Endodermal cell (in vitro differentiated cells): ENCODE measurements at regions not wholly inside any gene's neighbourhood (a gene's known extent, or its start where the extent isn't known, plus 50 kb on each side); places are given as distances from the start of the nearest gene placed in this dataset.

Source experiments
- DNase-seq: peaks from one replicate; pipeline ENCODE4 v3.0.0-alpha.2; 2017
- H3K27ac ChIP-seq: 2 replicates; pipeline ENCODE4 v1.5.1; 2013; ENCODE audit warnings: mild to moderate bottlenecking, low read depth, low read length, moderate library complexity
- H3K27me3 ChIP-seq: 2 replicates; pipeline ENCODE4 v1.6.1; 2013; ENCODE audit warnings: mild to moderate bottlenecking, low read length, moderate library complexity; ENCODE audit not compliant: insufficient read depth, control insufficient read depth, poor library complexity, severe bottlenecking
- H3K36me3 ChIP-seq: 2 replicates; pipeline ENCODE4 v1.7.0; 2013; ENCODE audit warnings: mild to moderate bottlenecking, low read length, moderate library complexity; ENCODE audit not compliant: control insufficient read depth, insufficient read depth
- H3K4me1 ChIP-seq: one replicate; pipeline ENCODE4 v1.7.0; 2013; ENCODE audit warnings: low read length; ENCODE audit not compliant: control insufficient read depth, insufficient read depth
- H3K4me3 ChIP-seq: 2 replicates; pipeline ENCODE4 v1.5.1; 2013; ENCODE audit warnings: mild to moderate bottlenecking, low read length, moderate library complexity
- H3K9ac ChIP-seq: 2 replicates; pipeline ENCODE4 v1.6.1; 2013; ENCODE audit warnings: mild to moderate bottlenecking, low read length, moderate library complexity; ENCODE audit not compliant: poor library complexity, severe bottlenecking; ENCODE audit errors: extremely low read depth
- H3K9me3 ChIP-seq: 2 replicates; pipeline ENCODE4 v1.6.1; 2013; ENCODE audit warnings: mild to moderate bottlenecking, low read length, moderate library complexity; ENCODE audit not compliant: control insufficient read depth
- H3K27ac Mint-ChIP-seq: 2 replicates; pipeline ENCODE4 v1.8.0; 2020; ENCODE audit warnings: mixed read lengths
- H3K27me3 Mint-ChIP-seq: 2 replicates; pipeline ENCODE4 v1.8.0; 2021; ENCODE audit warnings: mild to moderate bottlenecking, mixed read lengths; ENCODE audit not compliant: insufficient read depth
- H3K36me3 Mint-ChIP-seq: 2 replicates; pipeline ENCODE4 v1.8.0; 2020; ENCODE audit warnings: low read depth, mixed read lengths
- H3K4me1 Mint-ChIP-seq: 2 replicates; pipeline ENCODE4 v1.8.0; 2020; ENCODE audit warnings: mixed read lengths
- H3K4me3 Mint-ChIP-seq: 2 replicates; pipeline ENCODE4 v1.8.0; 2020; ENCODE audit warnings: mild to moderate bottlenecking, moderate library complexity, mixed read lengths
- H3K9me3 Mint-ChIP-seq: 2 replicates; pipeline ENCODE4 v1.8.0; 2020; ENCODE audit warnings: mild to moderate bottlenecking, mixed read lengths
- WGBS, 2 experiments: methylation state at CpG; one replicate each; pipeline versions ENCODE4 v1.1.5 to v1.1.7; 2013; ENCODE audit warnings: missing lambda C conversion rate in 2 of 2, mixed read lengths in 1 of 2; ENCODE audit not compliant: insufficient coverage in 1 of 2, insufficient read length in 1 of 2; 5-methylcytosine and 5-hydroxymethylcytosine counted together
- TF ChIP-seq, protein P1 (sequence below): fragments of 200-600 bp; sonication (generic); conservative IDR thresholded peaks from 2 replicates; pipeline ENCODE4 v1.5.0; 2021; ENCODE audit warnings: antibody characterized with exemption, mild to moderate bottlenecking

GRCh38 chr5:16326137-16326536, 139.5 kb downstream of the ZNF622 start:
- Mint-ChIP-seq H3K27ac (peak overlapping the region; percentile 26), H3K27me3 (no peaks in the 10 kb centered on the region), H3K36me3 (no peaks in the 10 kb centered on the region), H3K4me3 (no peak overlapping the region), H3K4me1 (peaks cover 24% of the 10 kb centered on the region), H3K9me3 (no peaks in the 10 kb centered on the region)
- WGBS, 2 experiments: 82 to 87% methylated on average over 4 to 7 of the region's 7 CpGs
- Histone ChIP-seq H3K27me3 (no peaks in the 10 kb centered on the region), H3K9ac (no peak overlapping the region), H3K36me3 (no peaks in the 10 kb centered on the region), H3K4me3 (no peak overlapping the region), H3K4me1 (peaks cover 11% of the 10 kb centered on the region), H3K27ac (no peak overlapping the region), H3K9me3 (no peaks in the 10 kb centered on the region)
- no peak for DNase-seq
- TF ChIP-seq, protein P1, sequence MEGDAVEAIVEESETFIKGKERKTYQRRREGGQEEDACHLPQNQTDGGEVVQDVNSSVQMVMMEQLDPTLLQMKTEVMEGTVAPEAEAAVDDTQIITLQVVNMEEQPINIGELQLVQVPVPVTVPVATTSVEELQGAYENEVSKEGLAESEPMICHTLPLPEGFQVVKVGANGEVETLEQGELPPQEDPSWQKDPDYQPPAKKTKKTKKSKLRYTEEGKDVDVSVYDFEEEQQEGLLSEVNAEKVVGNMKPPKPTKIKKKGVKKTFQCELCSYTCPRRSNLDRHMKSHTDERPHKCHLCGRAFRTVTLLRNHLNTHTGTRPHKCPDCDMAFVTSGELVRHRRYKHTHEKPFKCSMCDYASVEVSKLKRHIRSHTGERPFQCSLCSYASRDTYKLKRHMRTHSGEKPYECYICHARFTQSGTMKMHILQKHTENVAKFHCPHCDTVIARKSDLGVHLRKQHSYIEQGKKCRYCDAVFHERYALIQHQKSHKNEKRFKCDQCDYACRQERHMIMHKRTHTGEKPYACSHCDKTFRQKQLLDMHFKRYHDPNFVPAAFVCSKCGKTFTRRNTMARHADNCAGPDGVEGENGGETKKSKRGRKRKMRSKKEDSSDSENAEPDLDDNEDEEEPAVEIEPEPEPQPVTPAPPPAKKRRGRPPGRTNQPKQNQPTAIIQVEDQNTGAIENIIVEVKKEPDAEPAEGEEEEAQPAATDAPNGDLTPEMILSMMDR: no peak

GRCh38 chr5:16321284-16321683, 141.7 kb upstream of the MARCHF11 start:
- Mint-ChIP-seq H3K27me3 (no peaks in the 10 kb centered on the region), H3K4me3 (no peak overlapping the region), H3K36me3 (no peaks in the 10 kb centered on the region), H3K9me3 (no peaks in the 10 kb centered on the region), H3K27ac (no peak overlapping the region), H3K4me1 (peaks cover 14% of the 10 kb centered on the region)
- H3K4me3 ChIP-seq: no peak overlapping the region
- no peaks in the 10 kb centered on the region for H3K9me3 ChIP-seq
- no peak for DNase-seq
- no peaks in the 10 kb centered on the region for H3K27me3 ChIP-seq
- no peaks in the 10 kb centered on the region for H3K36me3 ChIP-seq
- TF ChIP-seq, protein P1: no peak
- no peak overlapping the region for H3K9ac ChIP-seq
- H3K4me1 ChIP-seq: peaks cover 3% of the 10 kb centered on the region
- no CpG with 5 or more reads among the region's 1 CpG for WGBS, 2 experiments
- no peak overlapping the region for H3K27ac ChIP-seq

- H3K27ac Mint-ChIP-seq: no peak overlapping the region
- no peaks in the 10 kb centered on the region for H3K27me3 Mint-ChIP-seq
- H3K27me3 ChIP-seq: no peaks in the 10 kb centered on the region
- no peak overlapping the region for H3K4me3 ChIP-seq
- peaks cover 19% of the 10 kb centered on the region for H3K4me1 Mint-ChIP-seq
- no peaks in the 10 kb centered on the region for H3K4me1 ChIP-seq
- DNase-seq: no peak
- no peak overlapping the region for H3K27ac ChIP-seq
- no peak overlapping the region for H3K4me3 Mint-ChIP-seq
- peaks cover 8% of the 10 kb centered on the region for H3K9me3 ChIP-seq
- H3K36me3 ChIP-seq: no peaks in the 10 kb centered on the region
- no peaks in the 10 kb centered on the region for H3K36me3 Mint-ChIP-seq
- 87 to 89% methylated on average over 2 of the region's 2 CpGs for WGBS, 2 experiments
- H3K9me3 Mint-ChIP-seq: no peaks in the 10 kb centered on the region
- H3K9ac ChIP-seq: no peak overlapping the region
- TF ChIP-seq, protein P1: no peak
These were observed 135.9 kb upstream of the MARCHF11 start for GRCh38 chr5:16315501-16315900.
